NCI-H460 (cell line): ENCODE measurements at regions not wholly inside any gene's neighbourhood (a gene's known extent, or its start where the extent isn't known, plus 50 kb on each side); places are given as distances from the start of the nearest gene placed in this dataset.

Experiments
- DNase-seq: peaks from one replicate; pipeline ENCODE4 v3.0.0-alpha.2; 2016; ENCODE audit warnings: low read depth; ENCODE audit errors: extremely low read depth

GRCh38 chr7:27299861-27300260 lies 57.3 kb downstream of the EVX1 start:
- DNase-seq, result no peak

- DNase-seq, result no peak
Measured at GRCh38 chr7:27300421-27300820, 57.8 kb downstream of the EVX1 start.

- DNase-seq, result no peak
Measured at GRCh38 chr7:27302590-27302989, 60.0 kb downstream of the EVX1 start.

GRCh38 chr7:27303026-27303425 lies 60.4 kb downstream of the EVX1 start:
- no peak for DNase-seq

- no peak for DNase-seq
Measured at GRCh38 chr7:27305854-27306253, 63.3 kb downstream of the EVX1 start.

- DNase-seq, result no peak
Measured at GRCh38 chr7:27312820-27313219, 70.2 kb downstream of the EVX1 start.

GRCh38 chr7:27314111-27314510 lies 71.5 kb downstream of the EVX1 start:
- DNase-seq, result no peak

- no peak for DNase-seq
Measured at GRCh38 chr7:27315066-27315465, 72.5 kb downstream of the EVX1 start.

GRCh38 chr7:27316311-27316710 lies 73.7 kb downstream of the EVX1 start:
- DNase-seq, result no peak

GRCh38 chr7:27324246-27324645 lies 81.6 kb downstream of the EVX1 start:
- DNase-seq, result no peak

GRCh38 chr7:27329909-27330308 lies 87.3 kb downstream of the EVX1 start:
- no peak for DNase-seq

- no peak for DNase-seq
Measured at GRCh38 chr7:27339478-27339877, 96.9 kb downstream of the EVX1 start.

- no peak for DNase-seq
Measured at GRCh38 chr7:27344471-27344870, 101.9 kb downstream of the EVX1 start.

GRCh38 chr7:27345164-27345887 lies 102.7 kb downstream of the EVX1 start:
- DNase-seq, result peak; percentile 17

- DNase-seq, result peak; percentile 51
Measured at GRCh38 chr7:27345997-27346396, 103.4 kb downstream of the EVX1 start.

- peak; percentile 86 for DNase-seq
Measured at GRCh38 chr7:27346531-27347275, 104.1 kb downstream of the EVX1 start.

- no peak for DNase-seq
Measured at GRCh38 chr7:27347276-27347640, 104.7 kb downstream of the EVX1 start.

- no peak for DNase-seq
Measured at GRCh38 chr7:27349621-27350020, 107.0 kb downstream of the EVX1 start.

GRCh38 chr7:27351137-27351536 lies 108.5 kb downstream of the EVX1 start:
- DNase-seq, result no peak

GRCh38 chr7:27351786-27352185 lies 109.2 kb downstream of the EVX1 start:
- DNase-seq, result no peak

- no peak for DNase-seq
Measured at GRCh38 chr7:27359181-27360125, 116.9 kb downstream of the EVX1 start.
